ENCODE measurements at regions not wholly inside any gene's neighbourhood (a gene's known extent, or its start where the extent isn't known, plus 50 kb on each side); places are given as distances from the start of the nearest gene placed in this dataset.
"Not testable (repeated sequence)": the region's sequence is repeated elsewhere in the genome, so short reads cannot be mapped to it uniquely, and the experiment has no call there.

DNA sequence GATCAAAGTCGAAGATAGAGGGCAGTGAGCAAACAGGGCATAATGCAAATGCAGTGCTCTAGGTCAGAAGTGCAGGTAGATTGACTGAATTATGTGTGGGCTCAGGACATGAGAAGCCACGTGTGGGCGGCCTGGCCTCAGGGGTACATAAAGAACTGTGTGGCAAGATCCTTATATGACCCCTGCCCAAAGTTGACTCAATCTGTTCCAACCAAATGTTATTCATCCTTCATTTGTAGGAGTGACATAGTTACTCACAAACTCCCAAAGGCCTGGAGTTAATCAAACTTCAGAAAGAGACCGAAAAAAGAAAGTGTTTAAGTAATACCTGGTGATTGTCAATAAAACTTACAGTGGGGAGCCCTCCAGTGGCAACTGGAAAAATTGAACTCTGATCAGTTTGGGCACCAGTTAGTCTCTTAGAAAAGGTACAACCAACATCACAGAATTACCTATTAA is 150.4 kb upstream of the FAR2 start:
- no peak for DNase-seq

DNA sequence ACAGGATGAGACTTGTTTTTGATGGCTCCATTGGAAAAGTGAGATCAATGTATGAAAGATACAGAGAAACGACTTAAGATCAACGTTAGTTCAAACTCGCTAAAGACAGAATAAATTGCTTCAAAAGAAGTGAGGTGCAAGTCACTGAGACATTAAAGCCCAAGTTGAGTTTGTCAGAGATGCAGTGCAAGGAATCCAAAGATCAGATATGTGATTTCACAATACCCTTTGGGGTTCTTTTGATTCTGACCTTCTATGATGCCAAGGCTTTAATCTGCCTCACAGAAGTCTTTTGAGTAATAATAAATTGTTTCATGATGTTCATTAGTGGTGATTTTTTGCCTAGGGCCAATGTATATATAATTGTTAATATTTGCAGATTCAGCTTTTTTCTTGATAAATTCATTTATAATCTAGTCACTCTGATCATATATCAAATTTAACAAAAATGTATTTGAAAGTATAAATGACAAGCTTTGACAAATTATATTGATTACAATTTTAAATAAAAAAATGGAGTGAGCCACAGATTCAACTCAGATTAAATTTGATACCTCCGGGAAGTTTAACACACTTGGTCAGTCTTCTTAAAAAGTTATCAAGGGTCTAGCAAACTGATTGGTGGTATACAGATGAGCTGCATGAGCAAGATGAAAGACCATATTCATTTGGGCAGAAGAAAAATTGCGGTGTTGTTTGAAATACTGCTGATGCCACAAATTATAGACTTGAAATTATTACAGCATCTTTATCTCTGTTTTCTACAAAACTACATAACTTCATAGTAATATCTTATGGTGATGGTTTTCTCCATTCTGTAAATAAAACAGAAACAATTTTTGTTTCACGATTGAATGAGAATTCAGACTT is 144.8 kb upstream of the FAR2 start:
- no peak for DNase-seq

DNA sequence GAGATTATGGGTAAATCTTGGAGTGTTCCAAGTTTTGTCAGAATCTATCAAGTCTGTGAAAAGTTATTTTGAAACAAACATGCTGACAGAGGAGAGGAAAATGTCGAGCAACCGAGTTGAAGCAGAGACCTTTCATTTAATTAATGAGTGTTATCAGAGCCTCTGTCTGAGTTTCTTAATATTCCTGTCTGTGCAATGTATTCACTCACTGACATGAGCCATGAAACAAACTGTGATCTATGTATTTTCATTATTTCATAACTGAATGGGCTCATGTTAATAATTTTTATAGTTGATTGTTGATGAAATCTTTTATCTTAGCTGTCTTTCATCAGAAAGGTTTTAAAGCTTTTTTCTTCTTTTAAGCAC is 144.2 kb upstream of the FAR2 start:
- DNase-seq, result no peak

DNA sequence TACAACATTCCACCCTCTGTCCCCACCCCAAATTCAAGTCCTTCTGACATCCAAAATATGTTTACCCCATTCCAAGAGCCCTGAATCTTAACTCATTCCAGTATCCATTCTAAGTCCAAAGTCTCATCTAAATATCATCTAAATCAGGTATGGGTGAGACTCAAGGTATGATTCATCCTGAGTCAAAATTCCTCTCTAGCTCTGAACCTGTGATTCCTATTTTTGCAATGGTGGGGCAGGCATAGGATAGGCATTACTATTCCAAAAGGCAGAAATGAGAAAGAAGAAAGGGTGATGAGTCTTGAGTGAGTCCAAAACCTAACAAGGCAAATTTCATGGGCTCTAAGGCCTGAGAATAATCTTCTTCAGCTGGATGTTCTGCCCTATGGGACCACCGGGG is 140.3 kb upstream of the FAR2 start:
- DNase-seq, result no peak

DNA sequence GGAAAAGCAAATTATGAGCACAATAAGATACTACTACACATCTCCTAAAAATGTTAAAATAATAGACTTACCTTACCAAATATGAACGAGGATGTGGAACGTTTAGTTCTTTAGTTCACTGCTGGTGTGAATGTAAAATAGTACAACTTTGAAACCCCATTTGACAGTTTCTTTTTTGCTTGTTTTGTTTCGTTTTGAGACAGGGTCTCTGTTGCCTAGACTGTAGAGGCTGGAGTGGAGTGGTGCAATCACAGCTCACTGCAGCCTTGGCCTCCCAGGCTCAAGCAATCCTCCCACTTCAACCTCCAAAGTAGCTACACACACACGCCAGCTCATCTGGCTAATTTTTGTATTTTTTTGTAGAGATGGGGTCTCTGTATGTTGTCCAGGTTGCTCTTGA is 136.4 kb upstream of the FAR2 start:
- no peak for DNase-seq

DNA sequence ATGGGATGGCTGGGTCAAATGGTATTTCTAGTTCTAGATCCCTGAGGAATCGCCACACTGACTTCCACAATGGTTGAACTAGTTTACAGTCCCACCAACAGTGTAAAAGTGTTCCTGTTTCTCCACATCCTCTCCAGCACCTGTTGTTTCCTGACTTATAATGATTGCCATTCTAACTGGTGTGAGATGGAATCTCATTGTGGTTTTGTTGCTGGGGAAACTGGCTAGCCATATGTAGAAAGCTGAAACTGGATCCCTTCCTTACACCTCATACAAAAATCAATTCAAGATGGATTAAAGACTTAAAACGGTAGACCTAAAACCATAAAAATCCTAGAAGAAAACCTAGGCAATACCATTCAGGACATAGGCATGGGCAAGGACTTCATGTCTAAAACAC is 131.5 kb upstream of the FAR2 start:
- DNase-seq, result not testable (repeated sequence)

DNA sequence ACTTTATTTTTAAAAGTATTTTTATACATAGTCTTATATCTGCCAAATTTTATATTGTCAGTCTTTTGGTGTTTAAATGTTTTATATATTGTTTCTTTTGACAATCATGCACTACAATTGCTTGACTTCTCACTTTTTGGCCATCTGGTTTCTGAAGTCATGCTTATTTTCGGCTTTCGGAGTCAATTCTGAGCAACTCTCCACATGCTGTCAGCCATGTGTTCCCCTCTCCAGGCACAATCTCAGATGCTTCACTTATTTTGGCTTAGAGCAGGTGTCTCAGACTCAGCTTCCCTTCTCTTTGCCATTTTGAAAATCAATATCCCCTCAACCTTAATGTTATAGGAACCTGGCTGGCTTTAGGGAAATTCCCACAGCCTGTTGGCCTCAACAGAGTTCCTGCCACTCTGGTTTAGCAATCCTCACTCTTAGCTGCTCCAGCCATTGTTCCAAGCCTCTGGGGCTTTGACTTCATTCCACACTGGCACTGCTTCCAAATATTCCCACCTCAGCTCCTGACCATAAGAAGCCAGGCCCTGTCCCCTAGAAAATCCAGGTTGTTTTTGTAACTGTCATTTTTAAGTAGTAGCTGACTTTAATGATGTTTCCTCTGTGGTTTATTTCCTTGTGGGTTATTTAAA is 125.5 kb upstream of the FAR2 start:
- DNase-seq, result no peak

DNA sequence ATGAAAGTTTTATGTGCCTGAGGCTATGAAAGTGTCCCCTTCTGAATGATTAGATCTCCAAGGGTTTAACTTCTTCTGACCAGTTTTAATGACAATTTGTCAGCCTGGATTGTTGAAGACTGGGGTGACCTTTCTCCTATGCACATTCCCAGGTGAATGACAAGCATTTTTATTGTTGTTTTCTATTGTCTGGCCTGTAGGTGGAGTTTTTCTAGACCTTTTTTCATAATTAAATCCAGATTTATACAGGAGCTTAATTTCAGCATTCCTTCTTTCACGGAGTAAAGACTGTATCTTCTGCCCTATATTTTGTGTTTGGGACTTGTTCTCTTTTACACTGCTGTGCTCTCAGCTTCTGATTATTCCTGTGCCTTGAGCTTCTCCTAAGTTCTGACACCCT is 125.0 kb upstream of the FAR2 start:
- no peak for DNase-seq

DNA sequence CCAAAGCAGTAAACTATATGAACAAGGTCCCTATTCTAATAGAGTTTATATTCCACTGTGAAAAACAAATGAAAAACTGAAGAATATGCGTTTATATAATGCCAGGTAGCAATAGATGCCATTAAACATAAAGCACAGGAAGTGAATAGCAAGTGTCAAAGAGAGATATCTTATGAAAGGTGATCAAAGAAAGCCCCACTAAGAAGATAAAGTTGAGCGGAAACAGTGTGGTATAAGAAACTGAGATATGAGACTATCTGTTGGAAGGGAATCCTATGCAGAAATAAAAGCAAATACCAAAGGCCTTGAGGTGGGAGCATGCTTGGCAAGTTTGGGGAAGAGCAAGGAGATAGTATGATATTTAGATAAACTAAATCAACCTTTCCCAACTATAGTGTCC is 123.1 kb upstream of the FAR2 start:
- DNase-seq, result no peak

DNA sequence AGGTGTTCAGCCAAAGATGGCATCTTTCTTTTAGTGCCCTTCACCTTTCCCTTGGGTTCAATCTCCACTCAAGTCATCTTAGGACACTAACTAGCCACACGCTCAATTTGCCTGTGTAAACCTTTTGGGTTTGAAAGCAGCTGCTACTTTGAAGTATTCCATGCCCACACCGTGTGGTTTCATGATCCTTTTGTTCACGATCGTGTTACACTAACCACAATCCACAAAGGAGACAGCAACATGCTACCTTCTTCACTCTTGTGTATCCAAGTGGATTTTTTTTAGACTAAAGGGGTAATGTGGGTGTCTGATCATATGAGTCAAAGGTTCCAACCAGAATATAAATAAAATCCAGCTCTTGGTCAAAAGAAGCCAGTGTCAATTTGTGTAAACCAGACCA is 122.7 kb upstream of the FAR2 start:
- peak; percentile 95 for DNase-seq

DNA sequence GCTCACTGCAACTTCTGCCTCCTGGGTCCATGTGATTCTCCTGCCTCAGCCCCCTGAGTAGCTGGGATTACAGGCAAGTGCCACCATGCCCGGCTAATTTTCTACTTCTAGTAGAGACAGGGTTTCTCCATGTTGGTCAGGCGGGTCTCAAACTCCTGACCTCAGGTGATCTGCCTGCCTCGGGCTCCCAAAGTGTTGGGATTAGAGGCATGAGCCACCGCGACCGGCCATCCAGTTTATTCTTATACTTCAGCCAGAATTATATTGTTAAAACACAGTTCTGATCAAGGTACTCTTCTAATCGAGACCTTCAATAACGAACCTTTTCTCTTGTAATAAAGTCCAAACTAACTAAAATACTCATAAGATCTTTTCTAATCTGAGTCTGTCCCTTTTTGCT is 119.6 kb upstream of the FAR2 start:
- DNase-seq, result not testable (repeated sequence)

DNA sequence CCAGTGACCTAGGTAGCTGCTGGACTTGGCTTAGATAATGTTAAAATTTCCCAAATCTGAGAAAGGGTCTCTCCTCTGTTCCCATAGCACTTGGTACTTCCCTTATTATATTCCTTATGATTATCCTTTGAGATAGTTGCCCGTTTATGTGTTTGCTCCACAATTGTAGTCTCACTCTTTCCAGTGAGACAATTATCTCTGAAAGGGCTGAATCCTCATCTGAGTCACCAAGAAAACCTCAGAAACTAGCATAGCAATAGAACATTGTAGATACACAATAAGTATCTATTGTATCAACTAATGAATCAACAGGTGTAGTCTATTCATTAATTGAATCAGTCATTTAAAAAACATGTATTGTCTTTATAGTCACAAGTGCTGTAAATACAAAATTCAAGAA is 119.1 kb upstream of the FAR2 start:
- DNase-seq, result no peak

DNA sequence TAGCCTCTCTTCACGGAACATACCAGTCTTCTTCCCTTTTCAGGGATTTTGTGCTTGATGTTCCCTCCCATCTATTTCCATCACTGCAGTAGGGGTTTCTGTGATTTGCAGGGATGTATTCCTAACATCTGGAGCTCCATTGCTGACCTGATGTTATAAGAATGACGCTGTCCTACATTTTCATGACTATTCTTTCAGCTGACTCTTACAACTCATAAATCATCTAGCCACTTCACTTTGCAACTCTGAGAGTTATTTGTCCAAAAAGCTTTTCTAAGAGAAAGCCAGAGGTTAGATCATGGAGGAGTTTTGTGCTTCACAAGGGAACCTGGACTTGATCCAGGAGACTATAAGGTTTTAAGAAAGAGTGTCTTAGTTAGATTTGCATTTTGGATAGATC is 116.6 kb upstream of the FAR2 start:
- no peak for DNase-seq

DNA sequence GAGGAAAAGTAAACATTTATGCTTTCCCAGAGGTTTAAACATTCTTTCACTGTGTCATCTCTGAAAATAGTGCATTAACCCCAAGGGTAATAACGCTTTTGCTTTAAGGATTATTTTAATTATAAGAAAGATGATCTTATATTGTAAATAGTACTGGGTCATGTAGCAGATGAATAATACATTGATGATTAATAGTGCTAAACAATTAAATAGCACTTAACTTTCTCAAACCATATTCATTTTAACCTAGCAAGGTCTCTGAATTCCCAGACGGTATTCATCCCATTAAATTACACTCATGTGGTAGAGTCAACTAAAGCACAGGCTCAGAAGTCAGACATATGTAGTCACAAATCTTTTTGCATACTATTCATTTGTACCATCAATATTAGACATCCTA is 115.6 kb upstream of the FAR2 start:
- no peak for DNase-seq

DNA sequence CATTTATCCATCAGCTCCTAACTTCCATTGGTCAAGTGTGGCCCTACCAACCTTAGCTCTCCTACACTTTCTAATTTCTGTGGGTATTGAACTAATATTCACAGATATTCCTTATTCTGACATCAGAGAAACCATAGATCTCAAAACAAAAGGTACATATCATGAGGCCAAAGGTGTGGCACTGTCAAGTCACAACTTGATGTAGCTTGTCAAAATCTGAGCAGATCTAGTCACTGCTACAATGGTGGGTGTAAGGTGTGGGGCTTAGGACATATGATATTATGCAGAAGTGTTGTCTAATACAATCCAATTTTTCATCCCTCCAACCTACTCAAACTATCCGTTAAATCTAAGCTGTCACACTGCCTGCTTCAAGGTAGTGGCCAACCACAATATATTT is 114.0 kb upstream of the FAR2 start:
- no peak for DNase-seq

DNA sequence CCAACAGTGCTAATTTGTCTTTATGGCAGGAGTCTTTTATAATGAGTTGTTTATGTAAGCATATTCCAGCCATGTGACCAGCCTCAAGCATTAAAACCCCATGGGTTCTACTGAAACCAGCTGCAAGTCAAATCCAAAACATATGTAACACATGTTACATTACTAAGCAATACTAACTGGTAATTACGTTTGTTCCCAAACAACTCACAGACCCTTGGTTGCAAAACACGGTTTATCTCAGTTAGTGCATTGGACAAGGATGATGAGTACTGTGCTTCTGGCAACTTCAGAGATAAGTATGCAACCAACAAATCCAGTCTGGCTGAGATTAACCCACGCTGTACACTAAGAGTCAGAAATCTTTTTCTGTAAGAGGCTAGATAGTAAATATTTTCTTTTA is 110.1 kb upstream of the FAR2 start:
- no peak for DNase-seq

DNA sequence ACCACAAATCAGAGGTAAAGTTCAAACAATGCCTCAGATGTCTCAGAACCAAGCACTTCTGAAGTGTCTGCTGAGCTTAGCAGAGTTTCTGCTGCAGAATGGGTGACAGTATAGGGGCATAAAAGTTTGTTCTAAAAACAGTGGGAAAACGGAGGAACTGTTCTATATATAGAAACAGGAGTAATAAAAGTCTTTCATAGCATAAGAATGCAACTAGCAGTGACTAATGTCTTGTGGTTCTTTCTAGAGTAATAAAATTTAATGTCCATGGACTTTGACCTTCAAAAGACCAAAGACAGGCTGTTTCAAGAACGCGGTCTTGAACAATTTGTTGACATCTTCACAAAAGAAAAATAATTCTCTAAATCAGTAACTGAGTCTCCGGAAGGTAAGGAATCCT is 107.5 kb upstream of the FAR2 start:
- no peak for DNase-seq

DNA sequence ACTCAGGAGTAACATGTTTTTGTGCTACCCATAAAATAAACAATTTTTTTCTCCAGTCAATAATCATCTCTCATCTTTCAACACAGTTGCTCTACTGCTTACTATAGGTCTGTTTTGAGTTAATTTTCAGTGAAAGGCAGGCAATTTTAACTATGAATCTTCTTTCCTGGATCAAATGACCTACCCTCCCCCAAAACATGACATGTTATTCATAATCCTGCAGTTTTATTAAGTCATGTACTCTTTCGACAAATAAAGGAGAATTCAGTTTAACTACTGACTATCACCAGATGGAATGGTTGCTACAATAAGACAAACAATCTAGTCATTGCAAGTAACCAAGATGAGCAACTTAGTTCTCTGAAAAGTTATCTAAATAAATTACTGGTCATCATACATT is 106.0 kb upstream of the FAR2 start:
- no peak for DNase-seq

DNA sequence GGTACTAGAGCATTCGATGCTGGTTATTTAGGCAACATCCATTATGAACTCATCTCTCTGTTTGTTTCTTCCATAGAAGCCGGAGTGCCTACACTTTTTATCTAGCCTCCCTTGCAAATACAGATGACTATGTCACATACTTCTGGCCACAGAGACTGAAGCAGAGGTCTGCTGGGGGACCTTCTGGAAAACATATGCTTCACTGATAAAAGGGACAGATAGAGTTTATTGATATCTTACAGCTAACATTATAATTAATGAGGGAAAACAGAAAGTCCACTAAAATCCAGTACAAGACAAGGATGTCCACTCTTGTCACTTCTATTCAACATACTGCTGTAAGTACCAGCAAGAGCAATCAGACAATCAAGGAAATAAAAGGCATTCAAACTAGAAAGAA is 104.3 kb upstream of the FAR2 start:
- DNase-seq, result no peak

DNA sequence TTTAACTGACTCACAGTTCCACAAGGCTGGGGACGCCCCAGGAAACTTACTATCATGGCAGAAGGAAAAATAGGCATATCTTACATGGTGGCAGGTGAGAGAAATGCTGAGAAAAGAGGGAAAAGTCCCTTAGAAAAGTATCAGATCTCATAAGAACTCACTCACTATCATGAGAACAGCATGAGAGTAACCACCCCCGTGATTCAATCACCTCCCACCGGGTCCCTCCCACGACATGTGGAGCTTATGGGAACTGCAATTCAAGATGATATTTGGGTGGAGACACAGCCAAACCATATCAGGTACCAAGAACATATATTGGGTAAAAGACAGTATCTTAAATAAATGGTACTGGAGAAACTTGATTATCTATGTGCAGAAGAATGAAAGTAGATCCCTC is 100.3 kb upstream of the FAR2 start:
- DNase-seq, result no peak

DNA sequence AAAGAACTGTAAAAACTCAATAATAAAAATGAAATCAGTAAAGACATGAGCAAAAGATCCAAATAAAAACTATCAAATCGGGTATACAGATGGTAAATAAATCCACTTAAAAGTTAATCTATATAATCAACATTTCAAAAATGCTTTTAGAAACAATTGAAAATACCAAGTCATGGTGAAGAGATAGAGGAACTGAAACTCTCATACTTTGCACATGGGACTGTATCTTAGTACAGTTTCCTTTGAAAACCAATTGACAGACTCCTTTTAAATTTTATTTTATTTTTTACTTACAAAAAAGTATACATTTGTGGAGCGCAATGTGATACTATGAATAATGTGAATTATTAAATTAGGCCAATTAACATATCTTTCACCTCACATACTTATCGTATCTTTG is 98.6 kb upstream of the FAR2 start:
- DNase-seq, result no peak

DNA sequence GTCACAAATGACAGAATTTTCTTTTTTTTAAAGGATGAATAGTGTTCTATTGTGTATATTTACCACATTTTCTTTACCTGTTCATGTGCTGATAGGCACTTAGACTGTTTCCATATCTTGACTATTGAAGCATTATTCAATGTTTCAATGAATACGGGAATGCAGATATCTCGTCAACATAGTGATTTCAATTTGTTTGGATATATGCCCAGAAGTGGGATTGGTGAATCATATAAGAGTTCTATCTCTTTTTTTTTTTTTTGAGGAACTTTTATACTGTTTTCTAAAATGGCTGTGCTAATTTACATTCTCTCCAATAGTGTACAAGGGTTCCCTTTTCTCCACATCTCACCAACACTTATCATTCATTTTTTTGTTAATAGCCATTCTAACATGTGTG is 97.9 kb upstream of the FAR2 start:
- DNase-seq, result no peak

DNA sequence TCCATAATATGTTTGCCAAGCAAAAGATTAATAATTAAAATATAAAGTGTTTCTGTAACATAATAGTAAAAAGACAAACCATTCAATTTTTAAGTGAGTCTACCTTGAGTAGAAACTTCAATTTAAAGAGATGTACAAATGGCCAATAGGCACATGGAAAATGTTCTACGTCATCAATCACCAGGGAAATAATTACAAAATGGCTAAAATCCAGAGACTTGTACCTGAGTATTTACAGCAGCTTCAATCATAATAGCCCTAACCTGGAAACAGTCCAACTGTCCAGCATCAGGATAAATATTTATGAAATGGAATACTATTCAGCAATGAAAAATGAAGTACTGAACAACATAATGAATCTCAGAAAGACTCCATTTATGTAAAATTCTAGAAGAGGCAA is 95.5 kb upstream of the FAR2 start:
- DNase-seq, result no peak

DNA sequence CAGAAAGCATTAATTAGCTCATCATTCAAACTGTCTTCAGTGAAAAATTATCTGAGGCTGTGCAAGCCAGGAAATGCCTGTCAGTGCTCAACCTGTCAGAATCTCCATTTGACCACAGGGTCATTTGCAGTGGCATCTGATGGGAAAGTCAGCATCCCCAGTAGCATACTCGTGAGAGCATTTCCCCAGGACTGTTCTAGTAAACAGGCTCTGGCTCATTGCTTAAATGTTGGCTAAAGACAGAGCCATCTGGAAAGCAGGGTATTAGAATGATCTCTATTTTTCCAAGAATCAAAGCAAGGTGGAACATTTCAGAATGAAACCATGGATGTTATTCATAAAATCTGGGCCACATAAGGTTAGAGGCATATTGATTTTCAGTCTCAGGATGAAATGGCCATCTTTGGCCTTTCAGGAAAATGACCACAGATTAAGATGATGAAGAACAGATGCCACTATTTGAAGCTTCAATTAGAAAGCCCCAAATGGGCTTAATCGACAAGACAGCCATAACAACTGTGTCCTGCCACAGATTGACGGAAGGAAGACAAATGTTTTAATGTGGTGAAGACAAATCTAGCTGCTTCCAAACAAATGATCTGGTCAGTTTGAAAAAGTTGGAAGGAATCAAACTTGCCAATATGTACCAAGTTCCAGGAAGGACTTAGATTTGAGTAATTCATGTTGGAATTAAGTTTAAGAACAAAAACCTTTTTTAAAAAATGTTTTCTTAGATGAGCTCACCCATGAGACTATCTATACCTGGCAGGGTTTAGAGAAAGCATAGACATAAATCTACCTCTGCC is 94.0 kb upstream of the FAR2 start:
- DNase-seq, result no peak
